HFF-Myc (cell line): ENCODE measurements at regions not wholly inside any gene's neighbourhood (a gene's known extent, or its start where the extent isn't known, plus 50 kb on each side); places are given as distances from the start of the nearest gene placed in this dataset.

Experiments used
- DNase-seq: peaks from one replicate; pipeline ENCODE4 v3.0.0-alpha.2; 2011; ENCODE audit warnings: low read depth; ENCODE audit errors: extremely low read depth
- H3K4me3 ChIP-seq: replicated peaks from 2 replicates; pipeline ENCODE4 v1.5.1; 2011; ENCODE audit warnings: low read depth, mild to moderate bottlenecking, control low read depth, low read length
- CTCF ChIP-seq: IDR thresholded peaks from 2 replicates; pipeline ENCODE4 v1.5.1; 2012; ENCODE audit warnings: mild to moderate bottlenecking, low read depth, low read length, control low read depth; ENCODE audit errors: missing control alignments

DNA sequence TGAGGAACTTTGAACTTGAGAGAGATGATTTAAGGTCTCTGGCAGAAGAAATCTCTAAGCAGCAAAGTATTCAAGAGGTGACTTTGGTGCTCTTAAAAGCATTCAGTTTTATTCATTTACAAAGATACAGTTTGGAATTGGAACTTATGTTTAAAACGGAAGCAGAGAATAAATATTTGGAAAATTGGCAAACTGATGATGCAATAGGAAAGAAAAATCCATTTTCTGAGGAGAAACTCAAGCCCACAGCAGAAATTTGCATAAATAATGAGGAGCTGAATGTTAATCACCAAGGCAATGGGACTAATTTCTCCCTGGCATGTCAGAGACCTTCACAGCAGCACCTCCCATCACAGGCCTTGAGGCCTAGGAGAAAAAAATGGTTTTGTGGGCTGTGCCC lies 1022.5 kb upstream of the CHAC2 start:
- no peak for TF ChIP-seq CTCF
- no peak overlapping the region for H3K4me3 ChIP-seq
- DNase-seq: no peak

DNA sequence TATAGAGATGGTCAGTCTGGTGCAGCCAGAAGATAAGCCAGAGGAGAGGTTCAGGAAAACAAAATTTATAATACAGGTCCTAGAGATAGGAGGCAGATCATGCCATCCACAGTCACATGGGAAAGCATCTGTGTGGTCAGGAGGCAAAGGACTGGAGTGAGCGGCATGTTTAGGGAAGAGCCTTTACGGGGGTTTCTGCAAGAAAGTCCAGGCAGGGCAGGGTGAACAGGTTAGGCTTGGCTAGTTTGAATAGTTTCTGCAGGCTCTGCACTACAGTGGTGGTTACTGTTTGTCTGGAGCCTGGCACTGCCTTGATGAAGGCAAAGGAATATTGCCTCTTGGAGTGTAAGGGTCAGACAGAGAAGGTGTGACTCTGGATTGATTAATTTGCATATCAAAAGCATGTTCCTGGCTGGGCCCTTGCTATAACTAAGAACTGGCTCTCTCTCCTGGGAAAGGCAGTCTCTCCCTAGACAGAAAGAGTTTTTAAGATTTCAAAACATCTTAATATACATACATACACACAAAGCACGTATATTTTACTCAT lies 1034.7 kb upstream of the CHAC2 start:
- DNase-seq: no peak
- no peak for TF ChIP-seq CTCF
- H3K4me3 ChIP-seq: no peak overlapping the region

- TF ChIP-seq CTCF: no peak
- no peak for DNase-seq
These were observed 1043.0 kb upstream of the CHAC2 start for GRCh38 chr2:52724585-52724984.

DNA sequence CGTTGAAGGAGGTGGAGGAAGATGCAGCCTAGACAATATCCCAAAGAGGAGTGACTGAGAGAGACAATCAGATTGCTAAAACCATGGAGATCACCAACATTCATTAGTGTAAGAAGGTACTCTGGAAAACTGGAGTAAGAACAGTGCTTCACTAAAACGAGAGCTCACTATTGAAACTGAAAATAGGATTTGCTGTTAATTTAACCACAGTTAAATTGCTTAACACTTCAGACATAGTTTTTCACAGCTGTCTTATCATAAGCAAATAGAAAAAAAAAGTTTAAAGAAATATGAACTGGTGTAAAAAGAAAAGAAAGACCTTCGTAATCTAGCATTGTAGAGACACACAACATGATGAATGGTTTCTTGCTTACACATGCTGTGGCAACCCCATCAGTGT lies 1049.8 kb upstream of the CHAC2 start:
- DNase-seq: no peak
- H3K4me3 ChIP-seq: no peak overlapping the region
- TF ChIP-seq CTCF: no peak

More at GRCh38 chr2:52724585-52724984, 1043.0 kb upstream of the CHAC2 start:
- H3K4me3 ChIP-seq: no peak overlapping the region

DNA sequence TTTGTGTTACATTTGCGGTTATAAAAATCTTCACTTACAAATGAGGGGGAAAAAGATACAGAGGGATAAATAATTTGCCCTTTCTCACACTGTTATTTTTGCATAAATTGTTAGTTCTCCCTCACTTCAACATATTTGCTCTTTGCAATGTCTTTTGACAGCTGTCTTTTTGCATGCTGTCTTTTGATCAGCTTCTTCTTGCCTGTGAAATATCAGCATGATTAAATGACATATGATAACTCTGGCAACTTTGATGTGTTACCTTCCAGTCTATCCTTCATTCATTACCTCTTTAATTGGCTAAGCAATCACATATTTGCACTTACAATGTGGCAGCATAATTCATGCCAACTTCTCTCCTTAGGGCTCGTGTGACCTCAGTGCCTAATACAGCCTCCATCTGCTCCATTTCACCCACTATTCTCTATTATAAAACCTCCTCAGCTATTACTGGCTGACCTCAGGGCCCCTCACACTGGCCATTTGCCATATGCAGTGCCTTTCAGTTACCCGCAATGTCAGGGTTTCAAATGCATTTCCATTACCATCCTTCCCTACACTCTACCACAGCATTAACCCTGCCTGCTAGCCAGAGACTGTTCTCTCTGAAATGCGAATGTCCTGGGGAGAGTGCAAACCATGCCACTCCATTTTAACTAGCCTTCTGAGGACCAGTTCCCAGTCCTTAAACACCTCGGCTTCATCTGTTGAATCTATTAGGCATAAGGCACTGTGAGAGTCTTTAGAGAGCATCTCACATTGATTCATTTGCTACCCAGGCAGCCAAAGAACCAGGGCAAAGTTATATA lies 1056.6 kb upstream of the CHAC2 start:
- no peak for TF ChIP-seq CTCF
- H3K4me3 ChIP-seq: no peak overlapping the region
- DNase-seq: no peak

DNA sequence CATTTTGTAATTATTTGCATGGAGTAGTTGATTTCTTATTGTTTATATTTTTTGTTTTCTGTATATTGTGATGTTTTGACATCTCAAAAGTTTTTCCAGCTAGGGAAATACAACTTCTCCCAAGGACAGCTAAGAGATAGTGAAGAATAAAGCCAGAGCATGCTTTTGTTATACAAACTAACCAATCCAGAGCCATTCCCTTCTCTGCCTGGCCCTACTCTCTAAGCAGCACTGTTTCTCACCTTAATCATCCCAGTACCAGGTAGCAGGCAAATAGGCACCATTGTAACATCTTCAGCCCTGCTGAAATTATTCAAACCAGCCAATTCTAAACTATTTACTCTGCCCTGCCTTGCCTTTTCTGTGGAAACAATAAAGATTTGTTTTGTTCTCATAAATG lies 1063.4 kb upstream of the CHAC2 start:
- no peak for DNase-seq
- no peak for TF ChIP-seq CTCF
- no peak overlapping the region for H3K4me3 ChIP-seq
